Mesenteric fat pad (tissue), 1 donor: ENCODE measurements at regions not wholly inside any gene's neighbourhood (a gene's known extent, or its start where the extent isn't known, plus 50 kb on each side); places are given as distances from the start of the nearest gene placed in this dataset.

Experiments
- DNase-seq: peaks from one replicate; pipeline ENCODE4 v3.0.0-alpha.2; 2020; ENCODE audit warnings: low spot score
- donor health status: DM: yes; HTN: yes; CAD: no.

GRCh38 chr20:25135031-25135430 lies 53.1 kb upstream of the VSX1 start:
- DNase-seq, result no peak

GRCh38 chr20:25136056-25136455 lies 54.1 kb upstream of the VSX1 start:
- no peak for DNase-seq

GRCh38 chr20:25136643-25137559 lies 55.0 kb upstream of the VSX1 start:
- DNase-seq, result no peak

- no peak for DNase-seq
Observed at GRCh38 chr20:25139029-25139705, 56.3 kb upstream of the ENTPD6 start.

- DNase-seq, result peak; percentile 76
Observed at GRCh38 chr20:25140968-25141367, 54.5 kb upstream of the ENTPD6 start.

- no peak for DNase-seq
Observed at GRCh38 chr20:25142435-25142834, 53.1 kb upstream of the ENTPD6 start.

- no peak for DNase-seq
Observed at GRCh38 chr20:25145131-25145530, 50.4 kb upstream of the ENTPD6 start.
